ENCODE measurements at regions not wholly inside any gene's neighbourhood (a gene's known extent, or its start where the extent isn't known, plus 50 kb on each side); places are given as distances from the start of the nearest gene placed in this dataset.

Small RNA genes lying in the stretch of these regions (small RNA-seq; reads per million reads assigned to genes)
- gene RF00026 (ENCODE audit: insufficient read depth in 2 of 3, insufficient read length in 3 of 3, low read depth in 2 of 3, low replicate concordance in 1 of 3) = 0 reads per million in 3 experiments

Measured in HepG2 (cell line).